H9 (cell line): ENCODE measurements at regions not wholly inside any gene's neighbourhood (a gene's known extent, or its start where the extent isn't known, plus 50 kb on each side); places are given as distances from the start of the nearest gene placed in this dataset.

Experiments used
- DNase-seq: peaks from one replicate; pipeline ENCODE4 v3.0.0-alpha.2; 2017
- H2AFZ ChIP-seq: one replicate; pipeline ENCODE4 v1.6.1; 2013; ENCODE audit warnings: mild to moderate bottlenecking, low read length, control low read depth, moderate library complexity
- H2AK5ac ChIP-seq: 2 replicates; pipeline ENCODE4 v1.6.1; 2013; ENCODE audit warnings: low read length, control low read depth, mixed read lengths; ENCODE audit not compliant: insufficient read length
- H2BK120ac ChIP-seq: one replicate; pipeline ENCODE4 v1.6.1; 2013; ENCODE audit warnings: low read depth, mild to moderate bottlenecking, low read length, control low read depth, inconsistent platforms; ENCODE audit not compliant: poor library complexity, severe bottlenecking
- H2BK12ac ChIP-seq: 2 replicates; pipeline ENCODE4 v1.6.1; 2013; ENCODE audit warnings: low read length, control low read depth, mixed read lengths, low read depth; ENCODE audit not compliant: insufficient read length
- H2BK15ac ChIP-seq: 2 replicates; pipeline ENCODE4 v1.6.1; 2013; ENCODE audit warnings: low read depth, low read length, control low read depth
- H2BK20ac ChIP-seq: one replicate; pipeline ENCODE4 v1.6.1; 2013; ENCODE audit warnings: low read depth, mild to moderate bottlenecking, low read length, control low read depth, inconsistent platforms; ENCODE audit not compliant: poor library complexity, severe bottlenecking
- H2BK5ac ChIP-seq: 2 replicates; pipeline ENCODE4 v1.6.1; 2013; ENCODE audit warnings: low read length, control low read depth, mixed read lengths; ENCODE audit not compliant: insufficient read length
- H3K14ac ChIP-seq: 2 replicates; pipeline ENCODE4 v1.6.1; 2013; ENCODE audit warnings: low read length, control low read depth; ENCODE audit not compliant: insufficient read depth
- H3K18ac ChIP-seq: 2 replicates; pipeline ENCODE4 v1.6.1; 2013; ENCODE audit warnings: low read depth, mild to moderate bottlenecking, mixed read lengths, low read length, control low read depth; ENCODE audit not compliant: insufficient read length
- H3K23ac ChIP-seq: 2 replicates; pipeline ENCODE4 v1.6.1; 2013; ENCODE audit warnings: low read length, control low read depth, mixed read lengths, low read depth; ENCODE audit not compliant: insufficient read length
- H3K23me2 ChIP-seq: 2 replicates; pipeline ENCODE4 v1.6.1; 2013; ENCODE audit warnings: low read depth, mild to moderate bottlenecking, mixed read lengths, low read length, control low read depth; ENCODE audit not compliant: insufficient read length, poor library complexity, severe bottlenecking
- H3K27ac ChIP-seq: 2 replicates; pipeline ENCODE4 v1.5.1; 2013; ENCODE audit warnings: low read length, control low read depth, mixed read lengths, low read depth; ENCODE audit not compliant: insufficient read length
- H3K27me3 ChIP-seq: 2 replicates; pipeline ENCODE4 v1.6.1; 2013; ENCODE audit warnings: low read length, control low read depth, inconsistent platforms; ENCODE audit not compliant: insufficient read depth
- H3K4ac ChIP-seq: 2 replicates; pipeline ENCODE4 v1.6.1; 2013; ENCODE audit warnings: low read depth, mild to moderate bottlenecking, control low read depth, inconsistent platforms, low read length, moderate library complexity
- H3K4me1 ChIP-seq: 2 replicates; pipeline ENCODE4 v1.6.1; 2013; ENCODE audit warnings: low read length, control low read depth, inconsistent platforms; ENCODE audit not compliant: insufficient read depth
- H3K4me2 ChIP-seq: 2 replicates; pipeline ENCODE4 v1.6.1; 2013; ENCODE audit warnings: low read length, control low read depth, mixed read lengths; ENCODE audit not compliant: insufficient read length, insufficient read depth
- H3K56ac ChIP-seq: 2 replicates; pipeline ENCODE4 v1.6.1; 2013; ENCODE audit warnings: low read depth, mild to moderate bottlenecking, mixed read lengths, low read length, control low read depth; ENCODE audit not compliant: insufficient read length
- H3K79me1 ChIP-seq: 2 replicates; pipeline ENCODE4 v1.6.1; 2013; ENCODE audit warnings: low read depth, mild to moderate bottlenecking, moderate library complexity, low read length, control low read depth, inconsistent platforms; ENCODE audit not compliant: insufficient read depth, poor library complexity, severe bottlenecking
- H3K79me2 ChIP-seq: 2 replicates; pipeline ENCODE4 v1.6.1; 2013; ENCODE audit warnings: low read length, control low read depth, inconsistent platforms; ENCODE audit not compliant: insufficient read depth
- H3K9ac ChIP-seq: 2 replicates; pipeline ENCODE4 v1.6.1; 2013; ENCODE audit warnings: low read length, control low read depth, mixed read lengths; ENCODE audit not compliant: insufficient read length; ENCODE audit errors: extremely low read depth
- H3K9me3 ChIP-seq: one replicate; pipeline ENCODE4 v1.6.1; 2013; ENCODE audit warnings: low read depth, low read length, inconsistent platforms; ENCODE audit not compliant: control insufficient read depth
- H3T11ph ChIP-seq: one replicate; pipeline ENCODE4 v1.6.1; 2013; ENCODE audit warnings: mild to moderate bottlenecking, low read length, control low read depth, inconsistent platforms
- H4K20me1 ChIP-seq: one replicate; pipeline ENCODE4 v1.6.1; 2013; ENCODE audit not compliant: control insufficient read depth, insufficient read length, insufficient read depth
- H4K5ac ChIP-seq: 2 replicates; pipeline ENCODE4 v1.6.1; 2013; ENCODE audit warnings: low read depth, mild to moderate bottlenecking, mixed read lengths, low read length, control low read depth; ENCODE audit not compliant: insufficient read length
- H4K8ac ChIP-seq: replicated peaks from 2 replicates; pipeline ENCODE4 v1.6.1; 2013; ENCODE audit warnings: low read length, control low read depth, mixed read lengths, low read depth; ENCODE audit not compliant: insufficient read length
- H4K91ac ChIP-seq: 2 replicates; pipeline ENCODE4 v1.6.1; 2013; ENCODE audit warnings: low read depth, mild to moderate bottlenecking, moderate library complexity, mixed read lengths, low read length, control low read depth; ENCODE audit not compliant: insufficient read length
- H3K27ac Mint-ChIP-seq, 3 experiments: 2 replicates in 2 of 3; 3 replicates in 1 of 3; pipeline ENCODE4 v1.8.0; 2020 to 2021; ENCODE audit warnings: mixed read lengths in 3 of 3, mild to moderate bottlenecking in 1 of 3, moderate library complexity in 1 of 3
- H3K27me3 Mint-ChIP-seq: 2 replicates; pipeline ENCODE4 v1.8.0; 2021; ENCODE audit warnings: low read depth, mild to moderate bottlenecking, moderate library complexity, mixed read lengths
- H3K36me3 Mint-ChIP-seq, 3 experiments: 2 replicates in 2 of 3; 3 replicates in 1 of 3; pipeline ENCODE4 v1.8.0; 2020 to 2021; ENCODE audit warnings: low read depth in 3 of 3, mixed read lengths in 3 of 3; ENCODE audit not compliant: insufficient read depth in 1 of 3
- H3K4me1 Mint-ChIP-seq, 2 experiments: 2 replicates each; pipeline ENCODE4 v1.8.0; 2020; ENCODE audit warnings: mixed read lengths in 2 of 2
- H3K4me3 Mint-ChIP-seq, 2 experiments: 2 replicates in 1 of 2; 3 replicates in 1 of 2; pipeline ENCODE4 v1.8.0; 2020 to 2021; ENCODE audit warnings: mild to moderate bottlenecking in 2 of 2, mixed read lengths in 2 of 2, moderate library complexity in 1 of 2
- H3K9me3 Mint-ChIP-seq, 2 experiments: 2 replicates in 1 of 2; 3 replicates in 1 of 2; pipeline ENCODE4 v1.8.0; 2020; ENCODE audit warnings: mild to moderate bottlenecking in 2 of 2, mixed read lengths in 2 of 2, moderate library complexity in 1 of 2
- CTCF ChIP-seq: fragments of 200-600 bp; sonication (generic); conservative IDR thresholded peaks from 3 replicates; pipeline ENCODE4 v1.8.0; 2021; ENCODE audit warnings: antibody characterized with exemption, mild to moderate bottlenecking
- WGBS: extraction: QIAGEN DNeasy Blood & Tissue Kit; methylation state at CpG from one replicate; pipeline ENCODE4 v1.1.7; 2013; ENCODE audit warnings: missing lambda C conversion rate, low lambda C conversion rate, mixed read lengths; ENCODE audit not compliant: insufficient read length; ENCODE audit errors: extremely low coverage; 5-methylcytosine and 5-hydroxymethylcytosine counted together

DNA sequence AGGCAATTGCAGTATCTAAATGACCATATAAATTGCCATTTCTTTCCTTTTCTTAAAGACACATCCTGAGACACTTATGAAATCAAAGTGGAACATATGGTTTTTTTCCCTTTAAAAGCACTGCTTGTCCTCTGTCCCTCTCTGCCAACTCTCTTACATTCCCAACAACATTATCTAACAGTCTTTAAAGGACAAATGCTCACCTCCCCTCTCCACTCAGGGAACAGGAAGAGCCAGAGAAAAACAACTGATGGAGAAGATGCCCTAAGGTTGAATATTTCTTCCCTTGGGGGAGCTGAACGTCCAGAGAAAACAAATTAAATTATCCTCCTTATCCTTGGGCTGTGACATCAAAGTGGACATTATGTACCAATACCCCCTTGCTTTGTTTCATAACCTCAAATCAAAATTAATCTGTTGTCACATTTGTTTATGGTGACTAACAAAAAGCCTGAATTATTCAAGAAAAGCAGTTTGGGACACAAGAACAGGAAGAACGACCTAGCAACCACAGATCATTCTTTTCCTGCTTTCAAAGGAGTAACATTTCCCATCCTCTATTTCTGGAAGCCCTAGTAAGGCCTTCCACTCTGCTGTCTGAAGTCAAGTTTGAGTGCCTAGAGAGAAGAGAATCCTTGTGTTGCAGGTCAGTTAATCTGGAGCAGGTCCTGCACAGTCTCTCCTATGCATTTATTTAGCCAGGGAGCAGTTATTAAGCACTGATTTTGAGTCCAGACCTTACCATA, 52.6 kb upstream of the PAGE1 start:
- no peak overlapping the region for H2AFZ ChIP-seq
- H3K9ac ChIP-seq: no peak overlapping the region
- no peaks in the 10 kb centered on the region for H3K79me1 ChIP-seq
- no peak overlapping the region for H2BK20ac ChIP-seq
- H3K27ac ChIP-seq: no peak overlapping the region
- no peak for DNase-seq
- no peak overlapping the region for H3K18ac ChIP-seq
- H3K4me1 ChIP-seq: no peaks in the 10 kb centered on the region
- H3K79me2 ChIP-seq: no peaks in the 10 kb centered on the region
- Mint-ChIP-seq H3K27me3 (no peaks in the 10 kb centered on the region), H3K4me1 (peaks cover 3 to 4% of the 10 kb centered on the region in 2 experiments; a peak in 1 of 4 replicates), H3K36me3 (peaks cover 0 to 2% (median 0%) of the 10 kb centered on the region in 3 experiments; a peak in 2 of 7 replicates), H3K9me3 (peaks cover 66 to 67% of the 10 kb centered on the region in 2 experiments), H3K27ac (no peak overlapping the region), H3K4me3 (no peak overlapping the region)
- H2BK120ac ChIP-seq: no peak overlapping the region
- no peak overlapping the region for H3K23ac ChIP-seq
- no peak overlapping the region for H3K14ac ChIP-seq
- H4K5ac ChIP-seq: no peak overlapping the region
- H4K91ac ChIP-seq: no peak overlapping the region
- no peak for TF ChIP-seq CTCF
- no peaks in the 10 kb centered on the region for H3K27me3 ChIP-seq
- no peak overlapping the region for H4K8ac ChIP-seq
- no peaks in the 10 kb centered on the region for H4K20me1 ChIP-seq
- no peak overlapping the region for H2BK15ac ChIP-seq
- no CpG with 5 or more reads among the region's 2 CpGs for WGBS
- no peak overlapping the region for H3T11ph ChIP-seq
- no peak overlapping the region for H3K56ac ChIP-seq
- no peak overlapping the region for H2BK5ac ChIP-seq
- peaks cover 18% of the 10 kb centered on the region for H3K9me3 ChIP-seq
- H3K4me2 ChIP-seq: no peak overlapping the region
- H3K4ac ChIP-seq: no peak overlapping the region
- H2BK12ac ChIP-seq: no peak overlapping the region
- H2AK5ac ChIP-seq: no peak overlapping the region
- no peaks in the 10 kb centered on the region for H3K23me2 ChIP-seq
